ENCODE measurements at regions not wholly inside any gene's neighbourhood (a gene's known extent, or its start where the extent isn't known, plus 50 kb on each side); places are given as distances from the start of the nearest gene placed in this dataset.

DNA sequence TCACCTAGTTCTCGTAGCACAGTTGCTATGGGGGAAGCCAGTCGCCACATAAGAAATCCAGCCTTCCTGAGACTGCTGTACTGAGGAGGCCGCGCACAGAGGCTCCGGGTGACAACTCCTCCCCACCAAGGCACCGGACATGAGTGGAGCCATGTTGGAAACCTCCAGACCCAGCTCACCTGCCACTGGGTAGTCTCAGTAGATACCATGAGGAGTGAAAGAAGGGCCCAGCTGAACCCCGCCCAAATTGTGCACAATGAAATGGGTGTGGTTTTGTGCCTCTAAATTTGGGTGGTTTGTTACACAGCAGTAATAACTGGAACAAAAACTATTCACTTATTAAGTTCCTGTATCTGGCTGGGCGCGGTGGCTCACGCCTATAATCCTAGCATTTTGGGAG is 198.7 kb downstream of the BCOR start:
- TF ChIP-seq, protein P1, sequence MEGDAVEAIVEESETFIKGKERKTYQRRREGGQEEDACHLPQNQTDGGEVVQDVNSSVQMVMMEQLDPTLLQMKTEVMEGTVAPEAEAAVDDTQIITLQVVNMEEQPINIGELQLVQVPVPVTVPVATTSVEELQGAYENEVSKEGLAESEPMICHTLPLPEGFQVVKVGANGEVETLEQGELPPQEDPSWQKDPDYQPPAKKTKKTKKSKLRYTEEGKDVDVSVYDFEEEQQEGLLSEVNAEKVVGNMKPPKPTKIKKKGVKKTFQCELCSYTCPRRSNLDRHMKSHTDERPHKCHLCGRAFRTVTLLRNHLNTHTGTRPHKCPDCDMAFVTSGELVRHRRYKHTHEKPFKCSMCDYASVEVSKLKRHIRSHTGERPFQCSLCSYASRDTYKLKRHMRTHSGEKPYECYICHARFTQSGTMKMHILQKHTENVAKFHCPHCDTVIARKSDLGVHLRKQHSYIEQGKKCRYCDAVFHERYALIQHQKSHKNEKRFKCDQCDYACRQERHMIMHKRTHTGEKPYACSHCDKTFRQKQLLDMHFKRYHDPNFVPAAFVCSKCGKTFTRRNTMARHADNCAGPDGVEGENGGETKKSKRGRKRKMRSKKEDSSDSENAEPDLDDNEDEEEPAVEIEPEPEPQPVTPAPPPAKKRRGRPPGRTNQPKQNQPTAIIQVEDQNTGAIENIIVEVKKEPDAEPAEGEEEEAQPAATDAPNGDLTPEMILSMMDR (IDR thresholded peaks at IDR 0.05; ENCODE audit: low read depth, low read length, missing control alignments) = no peak
- H3K4me3 ChIP-seq (ENCODE audit: low read depth, low read length) = no peak overlapping the region
- in situ Hi-C loops (cut with HindIII; ENCODE audit: low sequenced_read_pairs) = no loop called here
- no peak for DNase-seq (ENCODE audit: low read depth)

DNA sequence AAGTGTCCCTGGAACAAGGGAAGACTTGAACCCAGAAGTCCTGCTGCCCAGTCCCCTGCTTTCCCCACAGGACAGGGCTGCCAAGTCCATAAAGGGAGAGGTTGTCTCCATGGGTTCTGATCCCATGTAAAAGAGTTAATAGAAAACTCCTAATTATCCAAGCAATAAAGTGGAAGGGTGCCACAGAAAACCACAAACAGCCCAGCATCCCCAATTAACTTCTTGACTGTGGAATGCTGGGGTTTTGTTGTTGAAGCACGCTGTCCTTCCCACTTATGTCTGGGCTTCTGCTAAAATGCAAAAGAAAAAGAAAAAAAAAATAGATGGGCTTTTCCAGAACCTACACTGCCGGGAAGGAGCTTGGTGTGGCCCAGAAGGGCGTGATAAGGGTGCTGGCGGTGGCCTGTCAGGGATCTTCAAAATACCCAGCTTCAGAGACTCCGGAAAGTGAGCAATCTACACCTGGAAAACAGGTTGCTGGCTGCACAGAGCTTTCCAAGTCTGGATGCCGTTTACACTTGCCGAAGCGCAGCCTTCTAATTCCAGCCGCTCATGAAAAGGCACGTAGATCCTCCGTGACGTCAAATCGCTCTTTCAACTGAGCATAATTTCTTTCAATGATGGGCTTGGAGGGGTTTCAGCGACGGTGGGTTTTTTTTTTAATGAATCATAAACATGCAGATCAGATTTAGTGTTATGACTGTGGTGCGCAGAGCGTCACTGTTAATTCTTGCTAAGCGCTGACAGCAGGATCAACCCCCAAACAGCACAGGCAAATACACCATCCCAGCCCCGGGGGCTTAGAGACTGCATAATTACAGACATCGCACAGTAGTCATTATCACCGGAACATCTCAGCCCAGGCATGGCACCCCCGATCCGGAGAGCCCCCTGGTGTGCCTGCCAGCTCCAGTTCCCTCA is 197.6 kb downstream of the BCOR start:
- TF ChIP-seq, protein P1 (IDR thresholded peaks at IDR 0.05; ENCODE audit: low read depth, low read length, missing control alignments) = no peak
- in situ Hi-C loops (cut with HindIII; ENCODE audit: low sequenced_read_pairs) = no loop called here
- no peak for DNase-seq (ENCODE audit: low read depth)
- H3K4me3 ChIP-seq (ENCODE audit: low read depth, low read length) = no peak overlapping the region

DNA sequence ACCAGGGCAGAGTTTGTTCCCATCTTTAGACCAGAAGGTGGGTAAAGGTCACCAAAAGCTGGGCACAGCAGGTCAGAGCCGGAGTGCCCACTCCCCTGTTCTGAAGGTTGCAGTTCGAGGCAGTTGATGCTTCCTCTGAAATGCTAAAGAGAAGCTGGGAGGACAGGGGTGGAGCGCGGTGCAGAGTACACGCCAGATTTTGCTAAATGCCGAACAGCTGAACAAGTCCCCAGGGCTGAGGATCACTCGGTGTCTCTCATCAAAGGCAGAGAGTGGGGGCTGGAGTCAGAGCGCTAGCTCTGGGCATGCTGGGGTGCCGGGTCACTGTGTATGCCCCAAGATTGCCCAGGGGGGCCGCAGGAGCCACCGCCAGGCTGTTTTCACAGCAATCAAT is 197.0 kb downstream of the BCOR start:
- TF ChIP-seq, protein P1 (IDR thresholded peaks at IDR 0.05; ENCODE audit: low read depth, low read length, missing control alignments) = no peak
- DNase-seq (ENCODE audit: low read depth) = no peak
- in situ Hi-C loops (cut with HindIII; ENCODE audit: low sequenced_read_pairs) = no loop called here
- H3K4me3 ChIP-seq (ENCODE audit: low read depth, low read length) = no peak overlapping the region

DNA sequence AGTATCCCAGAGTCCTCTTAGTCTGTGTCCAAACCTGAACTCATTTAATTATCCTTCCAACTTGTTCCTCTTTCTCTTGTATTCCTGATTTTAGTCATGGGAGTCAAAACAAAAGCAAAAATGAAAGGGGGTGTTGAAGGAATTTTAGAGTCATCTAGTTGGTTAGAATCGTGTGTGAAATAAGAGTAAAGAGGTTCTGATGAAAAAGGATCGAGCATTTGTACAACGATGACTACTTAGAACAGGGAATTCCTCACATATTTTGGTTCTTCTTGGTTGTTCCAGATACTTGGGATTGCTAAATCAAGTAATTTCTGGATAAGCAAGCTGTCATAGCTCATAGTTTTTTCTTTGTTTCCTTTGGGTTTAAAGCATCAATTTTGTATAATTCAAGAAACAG is 194.4 kb downstream of the BCOR start:
- no peak overlapping the region for H3K4me3 ChIP-seq (ENCODE audit: low read depth, low read length)
- in situ Hi-C loops (cut with HindIII; ENCODE audit: low sequenced_read_pairs) = no loop called here
- peak; percentile 18 for DNase-seq (ENCODE audit: low read depth)
- TF ChIP-seq, protein P1 (IDR thresholded peaks at IDR 0.05; ENCODE audit: low read depth, low read length, missing control alignments) = no peak

DNA sequence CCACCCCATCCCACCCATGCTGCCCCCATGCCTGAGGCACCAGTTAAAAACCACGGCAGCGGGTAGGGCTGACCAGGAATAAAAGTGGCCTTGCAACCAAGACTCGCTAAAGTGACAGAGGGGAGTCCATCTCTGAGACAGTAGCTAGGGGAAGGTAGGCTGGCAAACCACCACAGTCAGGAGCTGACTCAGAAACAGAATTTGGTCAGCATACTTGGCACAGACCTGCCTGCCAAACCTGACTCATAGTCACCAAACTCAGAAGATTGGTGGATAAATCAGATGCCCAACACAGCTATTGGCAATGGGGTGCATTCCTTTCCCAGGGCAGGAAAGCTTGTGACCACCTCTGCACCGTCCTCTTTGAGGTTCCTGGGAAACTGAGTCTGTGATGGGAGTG is 193.8 kb downstream of the BCOR start:
- peak; percentile 15 for DNase-seq (ENCODE audit: low read depth)
- H3K4me3 ChIP-seq (ENCODE audit: low read depth, low read length) = no peak overlapping the region
- TF ChIP-seq, protein P1 (IDR thresholded peaks at IDR 0.05; ENCODE audit: low read depth, low read length, missing control alignments) = no peak
- in situ Hi-C loops (cut with HindIII; ENCODE audit: low sequenced_read_pairs) = no loop called here

DNA sequence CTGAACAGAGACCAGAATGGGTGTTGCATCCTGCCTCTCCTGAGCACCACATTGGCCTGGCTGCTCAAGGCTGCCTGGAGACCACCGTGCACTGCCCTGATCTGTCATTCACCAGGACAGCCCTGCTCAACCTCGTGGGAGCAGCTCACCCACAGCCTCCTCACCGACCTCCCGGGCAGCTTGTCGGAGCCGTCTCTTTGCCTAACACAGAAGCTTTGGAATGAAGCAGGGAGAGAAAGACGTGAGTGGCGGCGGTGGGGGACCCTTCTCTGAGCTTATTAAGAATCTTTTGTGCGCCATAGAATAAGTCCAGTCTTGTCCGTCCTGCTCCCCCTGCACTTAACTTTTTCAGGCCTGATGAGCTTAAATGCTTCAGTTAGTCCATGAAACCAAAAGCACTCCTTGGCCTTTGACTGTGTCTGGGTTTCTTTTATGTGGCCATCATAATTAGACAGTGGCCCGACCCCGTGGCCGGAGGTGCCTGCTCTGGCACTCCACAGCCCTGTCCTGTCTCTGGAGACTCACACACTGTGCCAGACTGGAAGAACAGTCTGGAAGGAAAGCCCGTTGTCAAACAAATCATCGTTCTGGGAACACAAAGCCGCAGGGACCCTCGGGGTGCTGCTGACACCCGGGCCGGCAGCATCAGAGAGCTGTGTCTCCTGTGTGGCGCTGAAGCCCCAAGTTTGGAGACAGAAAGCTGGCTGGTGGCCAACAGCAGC is 192.8 kb downstream of the BCOR start:
- H3K4me3 ChIP-seq (ENCODE audit: low read depth, low read length) = no peak overlapping the region
- in situ Hi-C loops (cut with HindIII; ENCODE audit: low sequenced_read_pairs) = no loop called here
- TF ChIP-seq, protein P1 (IDR thresholded peaks at IDR 0.05; ENCODE audit: low read depth, low read length, missing control alignments) = no peak
- no peak for DNase-seq (ENCODE audit: low read depth)
